Choroid plexus epithelial cell (primary cell): ENCODE measurements at regions not wholly inside any gene's neighbourhood (a gene's known extent, or its start where the extent isn't known, plus 50 kb on each side); places are given as distances from the start of the nearest gene placed in this dataset.
A peak's percentile ranks its signal among the peaks of the same experiment; 100 is the strongest.

Source experiments
- DNase-seq: peaks from one replicate; pipeline ENCODE4 v3.0.0-alpha.2; 2010; ENCODE audit warnings: low read depth
- H3K4me3 ChIP-seq: 2 replicates; pipeline ENCODE4 v1.5.1; 2011; ENCODE audit warnings: low read depth, mild to moderate bottlenecking, control low read depth, low read length, moderate library complexity
- CTCF ChIP-seq: conservative IDR thresholded peaks from 2 replicates; pipeline ENCODE4 v1.5.1; 2011; ENCODE audit warnings: low read depth, mild to moderate bottlenecking, control low read depth, inconsistent platforms, low read length, moderate library complexity

- H3K4me3 ChIP-seq: no peak overlapping the region
- TF ChIP-seq CTCF: no peak
- DNase-seq: peak; percentile 82
Measured at GRCh38 chr20:11454966-11455799, 462.5 kb upstream of the BTBD3 start.

GRCh38 chr20:11457488-11457887, 460.2 kb upstream of the BTBD3 start:
- TF ChIP-seq CTCF: no peak
- DNase-seq: peak; percentile 84
- H3K4me3 ChIP-seq: no peak overlapping the region

DNA sequence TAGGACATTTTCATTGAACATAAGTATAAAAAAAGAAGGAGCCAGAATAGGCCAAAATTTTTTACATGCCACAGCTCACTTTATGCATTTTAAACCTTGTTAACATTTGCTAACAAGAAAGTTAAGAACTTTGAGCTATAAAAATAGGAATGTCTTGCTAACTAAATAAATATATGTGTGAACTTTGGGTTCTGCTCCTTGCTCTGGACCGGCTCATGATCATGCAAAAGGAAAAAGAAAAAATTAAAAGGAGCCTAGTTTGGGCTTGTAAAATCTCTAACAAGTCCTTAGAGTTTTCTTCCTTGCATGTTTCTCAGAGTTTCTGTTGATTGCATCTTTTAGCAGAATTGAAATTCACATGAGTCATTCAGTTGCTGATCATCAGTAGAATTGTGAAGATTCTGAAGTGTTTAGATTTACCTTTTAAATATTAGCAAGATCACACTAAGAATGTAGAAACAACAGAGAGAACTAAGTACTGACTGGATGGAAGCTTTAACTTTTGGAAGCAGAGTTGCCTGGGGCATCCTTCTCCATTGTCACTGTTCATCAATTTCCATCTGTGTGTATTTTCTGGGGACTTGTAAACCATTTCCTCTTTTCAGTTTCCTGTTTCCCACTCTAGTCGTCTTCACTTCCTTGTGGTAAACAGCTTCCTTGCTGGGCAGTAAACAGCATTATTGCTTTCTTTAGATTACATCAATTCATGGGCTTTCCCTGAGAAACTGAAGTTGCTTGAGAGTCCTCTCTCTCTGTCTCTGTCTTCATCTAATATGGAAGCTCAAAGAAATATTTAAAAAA, 458.4 kb upstream of the BTBD3 start:
- DNase-seq: peak; percentile 62
- no peak for TF ChIP-seq CTCF
- no peak overlapping the region for H3K4me3 ChIP-seq

DNA sequence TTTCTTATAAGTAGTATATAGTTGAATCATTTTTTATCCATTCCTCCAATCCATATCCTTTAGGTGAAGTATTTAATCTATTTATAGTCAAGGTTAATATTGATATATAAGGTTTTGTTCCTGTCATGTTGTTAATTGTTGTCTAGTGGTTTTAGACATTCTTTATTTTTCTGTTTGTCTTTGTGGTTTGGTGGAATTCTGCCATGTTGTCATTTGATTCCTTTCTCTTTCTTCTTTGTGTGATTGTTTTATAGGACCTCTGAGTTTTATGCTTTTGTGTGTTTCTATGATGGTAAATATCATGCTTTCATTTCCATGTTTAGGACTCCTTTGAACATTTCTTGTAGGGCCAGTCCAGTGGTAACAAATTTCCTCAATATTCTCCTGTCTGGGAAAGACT, 450.3 kb upstream of the BTBD3 start:
- no peak for TF ChIP-seq CTCF
- DNase-seq: no peak
- no peak overlapping the region for H3K4me3 ChIP-seq

GRCh38 chr20:11468880-11469279, 448.8 kb upstream of the BTBD3 start:
- H3K4me3 ChIP-seq: no peak overlapping the region
- DNase-seq: no peak
- TF ChIP-seq CTCF: no peak

DNA sequence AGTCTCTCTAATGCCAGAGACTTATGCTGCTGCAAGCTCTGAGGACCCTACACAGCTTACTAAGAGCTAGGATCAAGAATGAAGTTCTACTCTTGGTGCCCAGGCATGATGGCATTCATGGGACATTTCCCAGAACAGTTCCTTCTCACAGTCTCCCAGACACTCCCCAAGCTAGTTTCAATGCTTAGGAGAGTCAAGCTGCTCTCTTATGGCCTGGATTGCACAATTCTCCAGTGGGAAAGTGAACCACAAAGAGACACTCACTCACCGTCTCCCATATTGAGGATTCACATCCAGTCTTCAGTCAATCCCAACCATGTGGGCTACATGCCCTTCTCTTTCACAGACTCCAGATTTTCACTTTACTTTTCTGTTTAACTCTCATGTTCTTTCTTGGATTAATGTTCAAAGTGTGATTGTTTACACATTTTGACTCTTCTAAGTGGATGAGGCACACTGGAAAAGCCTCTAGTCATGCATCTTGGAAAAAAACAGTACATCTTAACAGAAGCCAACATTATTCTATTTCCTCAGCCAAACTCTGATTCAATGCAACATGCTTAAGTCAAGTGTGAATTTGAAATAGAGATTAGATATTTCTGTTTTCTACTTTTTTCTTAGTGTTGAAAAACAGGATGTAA, 447.8 kb upstream of the BTBD3 start:
- H3K4me3 ChIP-seq: no peak overlapping the region
- no peak for TF ChIP-seq CTCF
- DNase-seq: no peak
